PC-3 (cell line): ENCODE measurements at regions not wholly inside any gene's neighbourhood (a gene's known extent, or its start where the extent isn't known, plus 50 kb on each side); places are given as distances from the start of the nearest gene placed in this dataset.

ENCODE experiments used
- EZH2 ChIP-seq: fragments of 300-600 bp; sonication (generic); IDR thresholded peaks from one replicate; pipeline ENCODE4 v1.6.1; 2017; ENCODE audit warnings: antibody characterized with exemption, mild to moderate bottlenecking, low read length; ENCODE audit not compliant: unreplicated experiment
- EZH2phosphoT487 ChIP-seq: fragments of 300-600 bp; sonication (generic); IDR thresholded peaks from 2 replicates; pipeline ENCODE4 v1.6.1; 2018; ENCODE audit warnings: mild to moderate bottlenecking, antibody characterized with exemption, low read length, borderline replicate concordance
- TF ChIP-seq, protein P1 (sequence below): fragments of 300-600 bp; sonication (generic); conservative IDR thresholded peaks from 2 replicates; pipeline ENCODE4 v1.5.1; 2017; ENCODE audit warnings: antibody characterized with exemption, low read depth, mild to moderate bottlenecking, low read length

DNA sequence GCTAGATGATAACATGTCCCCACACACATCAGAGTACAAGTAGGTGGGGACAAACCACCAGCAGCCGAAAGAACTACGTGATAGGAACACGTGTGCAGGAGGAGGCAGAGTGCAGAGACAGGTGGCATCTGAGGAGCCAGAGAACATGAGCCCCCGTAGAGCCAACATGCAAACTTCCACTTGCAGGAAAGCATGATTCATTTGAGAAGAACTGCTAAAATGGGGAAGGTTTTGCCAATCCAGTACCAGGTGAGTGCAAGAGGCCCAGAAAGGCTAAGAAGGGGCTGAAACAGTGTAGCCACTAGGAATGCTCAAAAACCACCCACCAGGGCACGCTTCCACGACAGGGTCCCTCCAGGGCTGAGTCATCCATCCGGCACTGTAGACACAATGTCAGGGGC, 149.8 kb upstream of the TENM3 start:
- TF ChIP-seq, protein P1, sequence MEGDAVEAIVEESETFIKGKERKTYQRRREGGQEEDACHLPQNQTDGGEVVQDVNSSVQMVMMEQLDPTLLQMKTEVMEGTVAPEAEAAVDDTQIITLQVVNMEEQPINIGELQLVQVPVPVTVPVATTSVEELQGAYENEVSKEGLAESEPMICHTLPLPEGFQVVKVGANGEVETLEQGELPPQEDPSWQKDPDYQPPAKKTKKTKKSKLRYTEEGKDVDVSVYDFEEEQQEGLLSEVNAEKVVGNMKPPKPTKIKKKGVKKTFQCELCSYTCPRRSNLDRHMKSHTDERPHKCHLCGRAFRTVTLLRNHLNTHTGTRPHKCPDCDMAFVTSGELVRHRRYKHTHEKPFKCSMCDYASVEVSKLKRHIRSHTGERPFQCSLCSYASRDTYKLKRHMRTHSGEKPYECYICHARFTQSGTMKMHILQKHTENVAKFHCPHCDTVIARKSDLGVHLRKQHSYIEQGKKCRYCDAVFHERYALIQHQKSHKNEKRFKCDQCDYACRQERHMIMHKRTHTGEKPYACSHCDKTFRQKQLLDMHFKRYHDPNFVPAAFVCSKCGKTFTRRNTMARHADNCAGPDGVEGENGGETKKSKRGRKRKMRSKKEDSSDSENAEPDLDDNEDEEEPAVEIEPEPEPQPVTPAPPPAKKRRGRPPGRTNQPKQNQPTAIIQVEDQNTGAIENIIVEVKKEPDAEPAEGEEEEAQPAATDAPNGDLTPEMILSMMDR: no peak
- TF ChIP-seq EZH2 (no peak), EZH2phosphoT487 (no peak)
